ENCODE measurements at regions not wholly inside any gene's neighbourhood (a gene's known extent, or its start where the extent isn't known, plus 50 kb on each side); places are given as distances from the start of the nearest gene placed in this dataset.

DNA sequence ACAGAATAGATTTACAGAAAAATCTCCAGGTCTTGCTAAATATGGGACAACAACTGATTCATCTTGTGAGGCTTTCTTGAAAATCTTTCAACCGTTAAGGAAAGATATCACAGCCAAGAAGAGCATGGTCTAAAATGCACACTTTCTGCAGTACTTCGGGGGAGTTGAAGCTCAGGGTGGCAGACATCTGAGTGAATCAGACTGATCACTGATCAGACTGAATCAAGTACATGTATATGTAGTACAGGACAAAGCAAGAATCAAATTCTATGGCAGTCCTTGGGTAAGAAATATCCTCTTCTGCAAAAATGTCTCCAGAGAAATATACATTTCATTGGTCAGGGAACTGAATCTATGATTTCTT lies 212.4 kb upstream of the SPAG17 start:
- no peak overlapping the region for H2AFZ ChIP-seq (ENCODE audit: insufficient read depth, low read depth, low read length, poor library complexity, severe bottlenecking)
- H3K4me3 ChIP-seq (replicated peaks in 1 of 3; ENCODE audit: low read depth in 2 of 3, low read length in 3 of 3) = no peak overlapping the region
- H3K79me2 ChIP-seq (ENCODE audit: insufficient read depth, low read length) = no peaks in the 10 kb centered on the region
- H3K4me2 ChIP-seq (replicated peaks; ENCODE audit: extremely low read depth, low read length, poor library complexity, severe bottlenecking) = no peak overlapping the region
- H3K4me3 Mint-ChIP-seq = no peak overlapping the region
- intact Hi-C loops (cut with micrococcal nuclease) = no loop called here
- peaks cover 0 to 6% of the 10 kb centered on the region in 2 donors for H3K9me3 ChIP-seq (replicated peaks in 1 of 2; ENCODE audit: control insufficient read depth in 1 of 2, insufficient read depth in 1 of 2, low read length in 2 of 2)
- H3K27ac ChIP-seq (ENCODE audit: low read depth in 1 of 2, low read length in 2 of 2) = no peak overlapping the region
- H3K4me1 Mint-ChIP-seq = no peaks in the 10 kb centered on the region
- WGBS (ENCODE audit: insufficient coverage) = 100% methylated on average over 1 of the region's 2 CpGs
- H3K9me3 Mint-ChIP-seq = peaks cover 0 to 7% (median 0%) of the 10 kb centered on the region in 7 donors
- TF ChIP-seq, protein P1, sequence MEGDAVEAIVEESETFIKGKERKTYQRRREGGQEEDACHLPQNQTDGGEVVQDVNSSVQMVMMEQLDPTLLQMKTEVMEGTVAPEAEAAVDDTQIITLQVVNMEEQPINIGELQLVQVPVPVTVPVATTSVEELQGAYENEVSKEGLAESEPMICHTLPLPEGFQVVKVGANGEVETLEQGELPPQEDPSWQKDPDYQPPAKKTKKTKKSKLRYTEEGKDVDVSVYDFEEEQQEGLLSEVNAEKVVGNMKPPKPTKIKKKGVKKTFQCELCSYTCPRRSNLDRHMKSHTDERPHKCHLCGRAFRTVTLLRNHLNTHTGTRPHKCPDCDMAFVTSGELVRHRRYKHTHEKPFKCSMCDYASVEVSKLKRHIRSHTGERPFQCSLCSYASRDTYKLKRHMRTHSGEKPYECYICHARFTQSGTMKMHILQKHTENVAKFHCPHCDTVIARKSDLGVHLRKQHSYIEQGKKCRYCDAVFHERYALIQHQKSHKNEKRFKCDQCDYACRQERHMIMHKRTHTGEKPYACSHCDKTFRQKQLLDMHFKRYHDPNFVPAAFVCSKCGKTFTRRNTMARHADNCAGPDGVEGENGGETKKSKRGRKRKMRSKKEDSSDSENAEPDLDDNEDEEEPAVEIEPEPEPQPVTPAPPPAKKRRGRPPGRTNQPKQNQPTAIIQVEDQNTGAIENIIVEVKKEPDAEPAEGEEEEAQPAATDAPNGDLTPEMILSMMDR (IDR thresholded peaks at IDR 0.05) = no peak
- H3K27ac Mint-ChIP-seq = no peak overlapping the region
- H3K9ac ChIP-seq (ENCODE audit: insufficient read depth, low read length, poor library complexity, severe bottlenecking) = no peak overlapping the region
- no peak for DNase-seq
- H3K27me3 Mint-ChIP-seq (ENCODE audit: low read depth in 3 of 3) = no peaks in the 10 kb centered on the region
- no peaks in the 10 kb centered on the region for H3K27me3 ChIP-seq (ENCODE audit: control insufficient read depth in 2 of 2, insufficient read depth in 2 of 2, low read length in 2 of 2)
- no peaks in the 10 kb centered on the region for H3K36me3 ChIP-seq (replicated peaks in 1 of 2; ENCODE audit: control insufficient read depth in 1 of 2, insufficient read depth in 2 of 2, low read length in 2 of 2)
- H4K20me1 ChIP-seq (ENCODE audit: insufficient read depth, low read length) = no peaks in the 10 kb centered on the region
- no peaks in the 10 kb centered on the region for H3K36me3 Mint-ChIP-seq
- no peaks in the 10 kb centered on the region for H3K4me1 ChIP-seq (ENCODE audit: control insufficient read depth in 1 of 2, insufficient read depth in 2 of 2, low read length in 2 of 2)

DNA sequence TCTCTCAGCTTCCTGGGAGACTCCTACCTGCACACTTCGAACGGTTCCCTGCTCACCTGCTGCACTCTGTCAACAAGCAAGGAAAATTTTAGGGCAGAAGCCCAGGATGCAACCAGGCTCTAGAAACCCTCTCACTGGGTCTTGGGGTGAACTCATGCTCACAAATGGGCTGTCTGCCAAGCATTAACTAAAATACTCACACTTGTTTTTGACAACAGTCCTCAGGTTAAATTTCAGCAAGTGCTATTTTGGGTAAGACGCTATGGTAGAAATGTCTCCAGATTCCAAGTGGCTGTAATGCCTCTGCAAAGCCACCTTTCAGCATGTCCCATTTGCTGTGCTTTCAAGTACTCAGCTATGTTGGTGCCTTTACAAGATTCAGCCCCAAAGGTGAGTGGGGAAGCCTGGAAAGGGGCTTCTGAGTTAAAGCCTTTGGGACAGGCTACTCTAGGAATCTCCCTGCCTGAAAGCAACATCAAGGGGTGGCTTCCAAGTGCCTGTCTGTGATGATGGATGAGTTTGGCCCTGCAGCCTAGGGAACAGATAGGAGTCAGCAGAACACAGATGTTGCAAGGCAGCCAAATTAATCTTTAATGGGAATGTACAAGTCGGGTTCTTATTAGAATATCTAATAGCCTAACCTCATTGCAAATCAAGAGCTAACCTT lies 211.9 kb upstream of the SPAG17 start:
- H3K79me2 ChIP-seq (ENCODE audit: insufficient read depth, low read length) = no peaks in the 10 kb centered on the region
- no peak overlapping the region for H2AFZ ChIP-seq (ENCODE audit: insufficient read depth, low read depth, low read length, poor library complexity, severe bottlenecking)
- no peak overlapping the region for H3K27ac ChIP-seq (ENCODE audit: low read depth in 1 of 2, low read length in 2 of 2)
- 94% methylated on average over 2 of the region's 4 CpGs for WGBS (ENCODE audit: insufficient coverage)
- no peaks in the 10 kb centered on the region for H3K27me3 Mint-ChIP-seq (ENCODE audit: low read depth in 3 of 3)
- intact Hi-C loops (cut with micrococcal nuclease) = no loop called here
- no peaks in the 10 kb centered on the region for H3K4me1 ChIP-seq (ENCODE audit: control insufficient read depth in 1 of 2, insufficient read depth in 2 of 2, low read length in 2 of 2)
- no peaks in the 10 kb centered on the region for H3K36me3 Mint-ChIP-seq
- no peaks in the 10 kb centered on the region for H3K36me3 ChIP-seq (replicated peaks in 1 of 2; ENCODE audit: control insufficient read depth in 1 of 2, insufficient read depth in 2 of 2, low read length in 2 of 2)
- no peak overlapping the region for H3K4me3 Mint-ChIP-seq
- no peaks in the 10 kb centered on the region for H3K27me3 ChIP-seq (ENCODE audit: control insufficient read depth in 2 of 2, insufficient read depth in 2 of 2, low read length in 2 of 2)
- no peak for DNase-seq
- TF ChIP-seq, protein P1 (IDR thresholded peaks at IDR 0.05) = no peak
- H3K9ac ChIP-seq (ENCODE audit: insufficient read depth, low read length, poor library complexity, severe bottlenecking) = no peak overlapping the region
- no peak overlapping the region for H3K4me3 ChIP-seq (replicated peaks in 1 of 3; ENCODE audit: low read depth in 2 of 3, low read length in 3 of 3)
- H3K4me2 ChIP-seq (replicated peaks; ENCODE audit: extremely low read depth, low read length, poor library complexity, severe bottlenecking) = no peak overlapping the region
- no peaks in the 10 kb centered on the region for H4K20me1 ChIP-seq (ENCODE audit: insufficient read depth, low read length)
- H3K4me1 Mint-ChIP-seq = no peaks in the 10 kb centered on the region
- peaks cover 0 to 7% (median 2%) of the 10 kb centered on the region in 7 donors for H3K9me3 Mint-ChIP-seq
- H3K9me3 ChIP-seq (replicated peaks in 1 of 2; ENCODE audit: control insufficient read depth in 1 of 2, insufficient read depth in 1 of 2, low read length in 2 of 2) = peaks cover 0 to 6% of the 10 kb centered on the region in 2 donors
- H3K27ac Mint-ChIP-seq = no peak overlapping the region
